Kidney (tissue), 13 donors: ENCODE measurements at regions not wholly inside any gene's neighbourhood (a gene's known extent, or its start where the extent isn't known, plus 50 kb on each side); places are given as distances from the start of the nearest gene placed in this dataset.
"Not testable (repeated sequence)": the region's sequence is repeated elsewhere in the genome, so short reads cannot be mapped to it uniquely, and the experiment has no call there.

Experiments used
- DNase-seq, 5 donors: peaks; one replicate each; pipeline ENCODE4 v3.0.0-alpha.2; 2013 to 2020
- FAIRE-seq: peaks from 2 replicates; lab custom pipeline; 2012; peaks lifted over from hg19 to GRCh38; lab: Jason Lieb, UNC
- H3K27ac ChIP-seq, 2 donors: one replicate each; pipeline ENCODE4 v1.7.0; 2013; ENCODE audit warnings: low read depth in 2 of 2, low read length in 2 of 2, inconsistent platforms in 1 of 2
- H3K27me3 ChIP-seq: one replicate; pipeline ENCODE4 v1.7.1; 2013; ENCODE audit warnings: low read length, inconsistent platforms; ENCODE audit not compliant: control insufficient read depth, insufficient read depth
- H3K36me3 ChIP-seq, 3 donors: one replicate each; pipeline versions ENCODE4 v1.7.0 to v1.7.1; 2013; ENCODE audit warnings: low read length in 3 of 3, control low read depth in 1 of 3, inconsistent platforms in 1 of 3; ENCODE audit not compliant: insufficient read depth in 3 of 3, control insufficient read depth in 2 of 3
- H3K4me1 ChIP-seq, 3 donors: one replicate each; pipeline versions ENCODE4 v1.7.0 to v1.7.1; 2013; ENCODE audit warnings: low read length in 3 of 3, inconsistent platforms in 1 of 3, low read depth in 1 of 3; ENCODE audit not compliant: control insufficient read depth in 2 of 3, insufficient read depth in 2 of 3
- H3K4me3 ChIP-seq, 3 donors: one replicate each; pipeline versions ENCODE4 v1.7.0 to v1.8.1; 2013; ENCODE audit warnings: low read length in 3 of 3, control low read depth in 1 of 3, inconsistent platforms in 1 of 3
- H3K9ac ChIP-seq, 3 donors: one replicate each; pipeline versions ENCODE4 v1.7.0 to v1.7.1; 2013; ENCODE audit warnings: low read length in 3 of 3, control low read depth in 1 of 3, inconsistent platforms in 1 of 3
- H3K9me3 ChIP-seq, 3 donors: one replicate each; pipeline versions ENCODE4 v1.7.0 to v1.7.1; 2013; ENCODE audit warnings: low read length in 3 of 3, control low read depth in 1 of 3, inconsistent platforms in 1 of 3; ENCODE audit not compliant: control insufficient read depth in 2 of 3, insufficient read depth in 1 of 3
- intact Hi-C: fragments of 100-400 bp; cut with DNase I; formaldehyde crosslinking; loops from one replicate; pipeline ENCODE4 v1.11.1; 2022
- TF ChIP-seq, protein P1 (sequence below): IDR thresholded peaks from 3 replicates; pipeline ENCODE4 v1.5.1; 2012; ENCODE audit warnings: mild to moderate bottlenecking, moderate library complexity, borderline replicate concordance; ENCODE audit not compliant: insufficient read depth; ENCODE audit errors: extremely low read depth
- donor health status: control.
- donor health status: control.
- donor health status: control.
- donor health status: control.
- donor health status: control.
- donor health status: DM: yes; HTN: yes; CAD: no.
- donor health status: Normal renal cell carcinoma (clear cell type).

DNA sequence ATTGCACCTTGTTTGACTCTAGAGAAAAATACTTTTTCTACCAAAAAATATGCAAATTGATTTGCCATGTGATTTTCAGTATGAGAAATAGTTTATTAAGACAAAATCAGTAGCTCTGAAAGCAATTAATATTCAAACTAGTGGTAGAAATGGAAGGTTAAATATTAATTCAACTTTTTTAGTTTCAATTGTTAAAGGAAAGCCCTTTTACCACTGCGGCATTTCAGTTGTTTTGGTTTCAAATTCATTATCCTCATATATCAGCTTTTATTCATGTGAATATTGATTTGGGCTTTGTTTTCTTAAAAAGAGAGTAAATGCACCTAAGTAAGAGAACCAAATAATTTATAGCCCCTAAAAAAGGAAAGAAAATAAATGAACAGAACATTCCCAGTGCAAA, 660.6 kb upstream of the CHD1 start:
- no peak overlapping the region for H3K9ac ChIP-seq
- H3K27ac ChIP-seq, result no peak overlapping the region
- TF ChIP-seq, protein P1, sequence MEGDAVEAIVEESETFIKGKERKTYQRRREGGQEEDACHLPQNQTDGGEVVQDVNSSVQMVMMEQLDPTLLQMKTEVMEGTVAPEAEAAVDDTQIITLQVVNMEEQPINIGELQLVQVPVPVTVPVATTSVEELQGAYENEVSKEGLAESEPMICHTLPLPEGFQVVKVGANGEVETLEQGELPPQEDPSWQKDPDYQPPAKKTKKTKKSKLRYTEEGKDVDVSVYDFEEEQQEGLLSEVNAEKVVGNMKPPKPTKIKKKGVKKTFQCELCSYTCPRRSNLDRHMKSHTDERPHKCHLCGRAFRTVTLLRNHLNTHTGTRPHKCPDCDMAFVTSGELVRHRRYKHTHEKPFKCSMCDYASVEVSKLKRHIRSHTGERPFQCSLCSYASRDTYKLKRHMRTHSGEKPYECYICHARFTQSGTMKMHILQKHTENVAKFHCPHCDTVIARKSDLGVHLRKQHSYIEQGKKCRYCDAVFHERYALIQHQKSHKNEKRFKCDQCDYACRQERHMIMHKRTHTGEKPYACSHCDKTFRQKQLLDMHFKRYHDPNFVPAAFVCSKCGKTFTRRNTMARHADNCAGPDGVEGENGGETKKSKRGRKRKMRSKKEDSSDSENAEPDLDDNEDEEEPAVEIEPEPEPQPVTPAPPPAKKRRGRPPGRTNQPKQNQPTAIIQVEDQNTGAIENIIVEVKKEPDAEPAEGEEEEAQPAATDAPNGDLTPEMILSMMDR, result no peak
- DNase-seq (no peak), FAIRE-seq (no peak)
- no peaks in the 10 kb centered on the region for H3K4me1 ChIP-seq
- no peaks in the 10 kb centered on the region for H3K9me3 ChIP-seq
- H3K4me3 ChIP-seq, result no peak overlapping the region
- intact Hi-C loops, result no loop called here
- no peaks in the 10 kb centered on the region for H3K27me3 ChIP-seq
- no peaks in the 10 kb centered on the region for H3K36me3 ChIP-seq

DNA sequence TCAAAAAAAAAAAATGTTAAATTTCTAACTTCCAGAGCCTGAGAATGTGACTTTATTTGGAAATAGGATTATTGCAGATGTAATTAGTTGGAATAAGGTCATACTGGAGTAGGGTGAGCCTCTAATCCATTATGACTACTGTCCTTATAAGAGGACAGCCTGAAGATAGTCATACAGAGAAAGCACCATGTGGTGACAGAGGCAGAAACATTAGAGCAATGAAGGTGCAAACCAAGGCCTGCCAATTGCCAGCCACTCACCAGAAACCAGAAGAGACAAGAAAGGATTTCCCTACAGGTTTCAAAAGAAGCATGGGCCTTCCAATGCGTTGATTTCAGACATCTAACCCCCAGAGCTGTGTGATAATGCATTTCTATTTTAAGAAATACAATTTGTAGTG, 659.2 kb upstream of the CHD1 start:
- Histone ChIP-seq H3K27me3 (no peaks in the 10 kb centered on the region), H3K27ac (no peak overlapping the region), H3K4me1 (no peaks in the 10 kb centered on the region), H3K9me3 (no peaks in the 10 kb centered on the region), H3K9ac (no peak overlapping the region), H3K36me3 (no peaks in the 10 kb centered on the region), H3K4me3 (no peak overlapping the region)
- intact Hi-C loops, result no loop called here
- TF ChIP-seq, protein P1, result no peak
- no peak for FAIRE-seq
- no peak for DNase-seq

DNA sequence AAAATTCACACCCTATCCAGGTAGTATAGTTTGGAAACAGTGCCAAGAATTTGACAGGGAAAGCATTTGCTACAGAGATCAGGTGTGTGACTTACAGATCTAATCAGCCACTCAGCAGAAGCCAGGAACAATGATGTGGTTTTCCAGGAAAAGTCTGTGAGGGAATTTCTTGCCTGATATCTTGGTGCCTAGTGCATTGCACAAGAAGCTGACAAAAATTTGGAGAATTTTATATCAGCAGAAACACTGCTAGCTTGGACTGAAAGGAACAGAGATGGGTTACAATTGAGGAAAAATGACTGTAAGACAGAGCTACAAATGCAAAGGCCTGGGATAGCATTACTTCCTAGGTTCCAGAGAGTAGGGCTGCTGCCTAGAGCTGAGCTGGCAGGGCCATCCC, 658.1 kb upstream of the CHD1 start:
- H3K4me1 ChIP-seq, result no peaks in the 10 kb centered on the region
- no peaks in the 10 kb centered on the region for H3K9me3 ChIP-seq
- no peak overlapping the region for H3K4me3 ChIP-seq
- FAIRE-seq (no peak), DNase-seq (no peak)
- no peaks in the 10 kb centered on the region for H3K27me3 ChIP-seq
- TF ChIP-seq, protein P1, result no peak
- no peak overlapping the region for H3K9ac ChIP-seq
- H3K27ac ChIP-seq, result no peak overlapping the region
- no peaks in the 10 kb centered on the region for H3K36me3 ChIP-seq
- intact Hi-C loops, result no loop called here

DNA sequence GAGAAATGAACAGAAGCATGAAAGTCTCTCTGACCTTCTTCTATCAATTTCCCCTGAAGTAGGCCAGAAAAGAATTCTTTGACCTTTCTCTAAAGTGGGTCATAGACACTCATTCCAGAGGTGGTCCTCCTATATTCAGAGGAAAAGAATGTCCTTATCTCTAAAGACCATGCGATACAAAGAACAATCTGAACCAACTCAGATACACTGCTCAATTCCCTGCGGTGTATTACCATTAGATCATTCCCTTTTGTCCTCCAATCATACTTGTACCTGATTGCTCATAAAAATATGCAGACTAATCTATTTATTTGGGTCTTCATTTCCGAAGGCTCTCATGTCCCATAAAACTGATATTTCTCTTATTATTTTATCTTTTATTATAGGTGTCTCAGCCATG, 652.4 kb upstream of the CHD1 start:
- FAIRE-seq, H3K9ac ChIP-seq, H3K4me3 ChIP-seq, H3K27ac ChIP-seq, H3K4me1 ChIP-seq, H3K27me3 ChIP-seq, H3K9me3 ChIP-seq, DNase-seq, H3K36me3 ChIP-seq, intact Hi-C loops: not testable (repeated sequence)

DNA sequence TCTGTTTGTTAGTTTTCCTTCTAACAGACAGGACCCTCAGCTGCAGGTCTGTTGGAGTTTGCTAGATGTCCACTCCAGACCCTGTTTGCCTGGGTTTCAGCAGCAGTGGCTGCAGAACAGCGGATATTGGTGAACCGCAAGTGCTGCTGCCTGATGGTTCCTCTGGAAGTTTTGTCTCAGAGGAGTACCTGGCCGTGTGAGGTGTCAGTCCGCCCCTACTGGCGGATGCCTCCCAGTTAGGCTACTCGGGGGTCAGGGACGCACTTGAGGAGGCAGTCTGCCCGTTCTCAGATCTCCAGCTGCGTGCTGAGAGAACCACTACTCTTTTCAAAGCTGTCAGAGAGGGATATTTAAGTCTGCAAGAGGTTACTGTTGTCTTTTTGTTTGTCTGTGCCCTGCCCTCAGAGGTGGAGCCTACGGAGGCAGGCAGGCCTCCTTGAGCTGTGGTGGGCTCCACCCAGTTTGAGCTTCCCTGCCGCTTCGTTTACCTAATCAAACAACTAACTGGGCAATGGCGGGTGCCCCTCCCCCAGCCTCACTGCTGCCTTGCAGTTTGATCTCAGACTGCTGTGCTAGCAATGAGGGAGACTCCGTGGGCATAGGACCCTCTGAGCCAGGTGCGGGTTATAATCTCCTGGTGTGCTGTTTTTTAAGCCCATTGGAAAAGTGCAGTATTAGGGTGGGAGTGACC, 634.3 kb upstream of the CHD1 start:
- H3K4me1 ChIP-seq, H3K27me3 ChIP-seq, FAIRE-seq, H3K4me3 ChIP-seq, intact Hi-C loops, H3K27ac ChIP-seq, H3K36me3 ChIP-seq, DNase-seq, H3K9me3 ChIP-seq, H3K9ac ChIP-seq: not testable (repeated sequence)
